Astrocyte (in vitro differentiated cells and primary cell): ENCODE measurements at regions not wholly inside any gene's neighbourhood (a gene's known extent, or its start where the extent isn't known, plus 50 kb on each side); places are given as distances from the start of the nearest gene placed in this dataset.

ENCODE experiments used
- DNase-seq: peaks from one replicate; pipeline ENCODE4 v3.0.0-alpha.2; 2010; ENCODE audit warnings: low read depth
- FAIRE-seq: peaks from 2 replicates; lab custom pipeline; 2011; peaks lifted over from hg19 to GRCh38; lab: Jason Lieb, UNC
- H2AFZ ChIP-seq: 2 replicates; pipeline ENCODE4 v1.6.0; 2012; ENCODE audit warnings: low read depth, low read length, inconsistent platforms
- H3K27ac ChIP-seq: 2 replicates; pipeline ENCODE4 v1.5.1; 2011; ENCODE audit warnings: low read depth, low read length, inconsistent platforms
- H3K27me3 ChIP-seq: 2 replicates; pipeline ENCODE4 v1.6.0; 2011; ENCODE audit warnings: low read length, inconsistent platforms; ENCODE audit not compliant: insufficient read depth
- H3K36me3 ChIP-seq: 2 replicates; pipeline ENCODE4 v1.5.1; 2011; ENCODE audit warnings: low read length, inconsistent platforms; ENCODE audit not compliant: insufficient read depth
- H3K4me1 ChIP-seq: 2 replicates; pipeline ENCODE4 v1.5.1; 2011; ENCODE audit warnings: low read length, inconsistent platforms; ENCODE audit not compliant: insufficient read depth
- H3K4me2 ChIP-seq: 2 replicates; pipeline ENCODE4 v1.6.0; 2012; ENCODE audit warnings: low read length, inconsistent platforms
- H3K4me3 ChIP-seq: 2 replicates; pipeline ENCODE4 v1.5.1; 2011; ENCODE audit warnings: low read depth, mild to moderate bottlenecking, low read length, inconsistent platforms; ENCODE audit not compliant: insufficient read depth
- H3K79me2 ChIP-seq: 2 replicates; pipeline ENCODE4 v1.6.0; 2012; ENCODE audit warnings: mild to moderate bottlenecking, low read length, inconsistent platforms; ENCODE audit not compliant: insufficient read depth
- H3K9ac ChIP-seq: 2 replicates; pipeline ENCODE4 v1.6.0; 2012; ENCODE audit warnings: mild to moderate bottlenecking, low read length, inconsistent platforms
- H3K9me3 ChIP-seq: 2 replicates; pipeline ENCODE4 v1.5.1; 2012; ENCODE audit warnings: low read depth, mild to moderate bottlenecking, low read length, inconsistent platforms; ENCODE audit not compliant: insufficient read depth
- H4K20me1 ChIP-seq: 2 replicates; pipeline ENCODE4 v1.6.0; 2012; ENCODE audit warnings: low read length, inconsistent platforms; ENCODE audit not compliant: insufficient read depth
- H3K27ac Mint-ChIP-seq: one replicate; pipeline ENCODE4 v1.8.0; 2021; ENCODE audit warnings: mild to moderate bottlenecking, mixed read lengths; ENCODE audit not compliant: unreplicated experiment
- H3K27me3 Mint-ChIP-seq: one replicate; pipeline ENCODE4 v1.8.0; 2021; ENCODE audit warnings: low read depth, mixed read lengths; ENCODE audit not compliant: unreplicated experiment
- H3K36me3 Mint-ChIP-seq: one replicate; pipeline ENCODE4 v1.8.0; 2021; ENCODE audit warnings: low read depth, mixed read lengths; ENCODE audit not compliant: unreplicated experiment
- H3K4me1 Mint-ChIP-seq: one replicate; pipeline ENCODE4 v1.8.0; 2021; ENCODE audit warnings: low read depth, mixed read lengths; ENCODE audit not compliant: unreplicated experiment
- H3K4me3 Mint-ChIP-seq: one replicate; pipeline ENCODE4 v1.8.0; 2021; ENCODE audit warnings: mild to moderate bottlenecking, moderate library complexity, mixed read lengths; ENCODE audit not compliant: unreplicated experiment
- H3K9me3 Mint-ChIP-seq: one replicate; pipeline ENCODE4 v1.8.0; 2021; ENCODE audit warnings: mild to moderate bottlenecking, mixed read lengths; ENCODE audit not compliant: unreplicated experiment
- CTCF ChIP-seq: IDR thresholded peaks from 2 replicates; pipeline ENCODE4 v1.5.1; 2011; ENCODE audit warnings: low read depth, mild to moderate bottlenecking, inconsistent platforms, low read length, moderate library complexity; ENCODE audit not compliant: insufficient read depth
- EZH2 ChIP-seq: IDR thresholded peaks from 2 replicates; pipeline ENCODE4 v1.6.1; 2012; ENCODE audit warnings: mild to moderate bottlenecking, low read length, inconsistent platforms; ENCODE audit not compliant: insufficient read depth

- no peak for FAIRE-seq
- Histone ChIP-seq H3K27ac (no peak overlapping the region), H3K27me3 (peaks cover 4% of the 10 kb centered on the region), H3K4me3 (no peak overlapping the region), H3K4me1 (no peaks in the 10 kb centered on the region), H2AFZ (no peak overlapping the region), H3K9me3 (no peaks in the 10 kb centered on the region), H3K9ac (no peak overlapping the region), H4K20me1 (no peaks in the 10 kb centered on the region), H3K4me2 (no peak overlapping the region), H3K36me3 (no peaks in the 10 kb centered on the region), H3K79me2 (no peaks in the 10 kb centered on the region)
- no peak overlapping the region for H3K27ac Mint-ChIP-seq
- no peak for DNase-seq
- peaks cover 4% of the 10 kb centered on the region for H3K4me1 Mint-ChIP-seq
- peaks cover 6% of the 10 kb centered on the region for H3K27me3 Mint-ChIP-seq
- TF ChIP-seq EZH2 = no peak
- TF ChIP-seq CTCF = no peak
- H3K9me3 Mint-ChIP-seq = no peaks in the 10 kb centered on the region
- no peaks in the 10 kb centered on the region for H3K36me3 Mint-ChIP-seq
- H3K4me3 Mint-ChIP-seq = no peak overlapping the region
Measured at GRCh38 chr1:83764209-83764608, 234.7 kb downstream of the TTLL7 start.

- DNase-seq = no peak
- Histone ChIP-seq H3K4me1 (no peaks in the 10 kb centered on the region), H3K27ac (no peak overlapping the region), H2AFZ (no peak overlapping the region), H3K9ac (no peak overlapping the region), H3K79me2 (no peaks in the 10 kb centered on the region), H3K4me3 (no peak overlapping the region), H4K20me1 (no peaks in the 10 kb centered on the region), H3K4me2 (no peak overlapping the region), H3K27me3 (peaks cover 4% of the 10 kb centered on the region), H3K36me3 (no peaks in the 10 kb centered on the region), H3K9me3 (no peaks in the 10 kb centered on the region)
- no peak overlapping the region for H3K27ac Mint-ChIP-seq
- no peaks in the 10 kb centered on the region for H3K36me3 Mint-ChIP-seq
- H3K4me3 Mint-ChIP-seq = no peak overlapping the region
- H3K4me1 Mint-ChIP-seq = peaks cover 4% of the 10 kb centered on the region
- H3K9me3 Mint-ChIP-seq = no peaks in the 10 kb centered on the region
- TF ChIP-seq EZH2 (no peak), CTCF (no peak)
- FAIRE-seq = no peak
- H3K27me3 Mint-ChIP-seq = peaks cover 6% of the 10 kb centered on the region
Measured at GRCh38 chr1:83763361-83764095, 235.4 kb downstream of the TTLL7 start.

GRCh38 chr1:83762416-83762815, 236.5 kb downstream of the TTLL7 start:
- Mint-ChIP-seq H3K9me3 (no peaks in the 10 kb centered on the region), H3K27ac (no peak overlapping the region), H3K36me3 (no peaks in the 10 kb centered on the region), H3K4me1 (peaks cover 4% of the 10 kb centered on the region), H3K4me3 (no peak overlapping the region), H3K27me3 (peaks cover 6% of the 10 kb centered on the region)
- Histone ChIP-seq H4K20me1 (no peaks in the 10 kb centered on the region), H3K4me3 (no peak overlapping the region), H3K4me2 (no peak overlapping the region), H2AFZ (no peak overlapping the region), H3K9ac (no peak overlapping the region), H3K4me1 (no peaks in the 10 kb centered on the region), H3K9me3 (no peaks in the 10 kb centered on the region), H3K36me3 (no peaks in the 10 kb centered on the region), H3K79me2 (no peaks in the 10 kb centered on the region), H3K27ac (no peak overlapping the region), H3K27me3 (peaks cover 4% of the 10 kb centered on the region)
- DNase-seq (no peak), FAIRE-seq (no peak)
- TF ChIP-seq EZH2 (no peak), CTCF (no peak)
